Muscle of leg (tissue), 3 donors: ENCODE measurements at regions not wholly inside any gene's neighbourhood (a gene's known extent, or its start where the extent isn't known, plus 50 kb on each side); places are given as distances from the start of the nearest gene placed in this dataset.

Experiments
- DNase-seq: peaks from one replicate; pipeline ENCODE4 v3.0.0; 2013
- H3K27ac ChIP-seq: one replicate; pipeline ENCODE4 v1.5.1; 2013; ENCODE audit warnings: mild to moderate bottlenecking, low read length, control low read depth
- H3K27me3 ChIP-seq: one replicate; pipeline ENCODE4 v1.6.1; 2013; ENCODE audit warnings: low read length; ENCODE audit not compliant: control insufficient read depth, insufficient read depth
- H3K36me3 ChIP-seq: one replicate; pipeline ENCODE4 v1.6.1; 2013; ENCODE audit warnings: low read length; ENCODE audit not compliant: control insufficient read depth, insufficient read depth
- H3K4me1 ChIP-seq: one replicate; pipeline ENCODE4 v1.6.1; 2013; ENCODE audit warnings: low read length; ENCODE audit not compliant: control insufficient read depth, insufficient read depth
- H3K4me3 ChIP-seq: one replicate; pipeline ENCODE4 v1.5.1; 2013; ENCODE audit warnings: low read length, control low read depth
- H3K9me3 ChIP-seq: replicated peaks from 2 replicates; pipeline ENCODE4 v1.6.1; 2013; ENCODE audit warnings: low read depth, low read length; ENCODE audit not compliant: control insufficient read depth
- WGBS: methylation state at CpG from one replicate; pipeline ENCODE4 v1.1.5; 2013; ENCODE audit warnings: missing lambda C conversion rate; ENCODE audit not compliant: insufficient coverage; 5-methylcytosine and 5-hydroxymethylcytosine counted together

GRCh38 chr6:113343940-113344339 is 513.2 kb upstream of the MARCKS start:
- Histone ChIP-seq H3K9me3 (no peaks in the 10 kb centered on the region), H3K27ac (no peak overlapping the region)
- WGBS = no CpG with 5 or more reads among the region's 1 CpG

DNA sequence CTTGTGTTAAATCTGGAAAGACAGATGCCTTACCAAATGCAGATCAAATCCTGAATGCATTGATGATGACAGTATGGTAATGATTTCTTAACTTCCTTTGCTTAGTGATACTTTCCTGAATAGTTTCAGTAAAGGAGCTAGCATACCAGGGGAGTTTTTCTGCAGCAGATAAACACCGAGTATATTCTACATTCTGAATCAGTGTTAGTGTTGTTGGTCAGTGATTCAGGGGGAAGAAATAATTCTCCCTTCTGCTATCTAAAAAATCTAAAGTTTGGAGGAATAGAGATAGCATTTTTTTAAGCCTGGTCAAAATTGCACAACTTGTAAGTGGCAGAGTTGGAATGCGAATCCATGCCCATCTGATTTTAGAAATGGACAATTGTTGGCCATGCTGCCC is 512.2 kb upstream of the MARCKS start:
- no CpG with 5 or more reads among the region's 2 CpGs for WGBS

More at GRCh38 chr6:113343940-113344339, 513.2 kb upstream of the MARCKS start:
- no peak for DNase-seq
- Histone ChIP-seq H3K36me3 (no peaks in the 10 kb centered on the region), H3K4me1 (no peaks in the 10 kb centered on the region), H3K27me3 (no peaks in the 10 kb centered on the region), H3K4me3 (no peak overlapping the region)

DNA sequence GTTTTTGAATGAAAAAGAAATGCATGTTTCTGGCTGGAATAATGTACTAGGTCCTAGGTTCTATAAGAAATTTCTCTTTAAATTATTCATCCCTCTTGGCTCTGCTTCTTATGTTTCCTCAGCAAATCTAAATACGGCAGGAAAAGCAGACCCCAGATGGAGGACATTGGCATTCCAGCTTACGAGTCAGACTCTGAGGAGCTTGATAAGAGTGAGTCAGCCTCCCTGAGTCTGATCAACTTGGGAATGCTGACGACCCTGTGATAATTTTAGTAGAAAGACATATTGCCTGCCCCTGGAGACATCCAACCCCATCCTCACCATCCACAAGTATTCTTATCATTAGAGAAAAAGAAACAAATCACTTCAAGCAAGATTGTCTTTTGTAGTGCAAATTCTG is 509.7 kb upstream of the MARCKS start:
- Histone ChIP-seq H3K4me3 (no peak overlapping the region), H3K27me3 (no peaks in the 10 kb centered on the region), H3K36me3 (no peaks in the 10 kb centered on the region), H3K27ac (no peak overlapping the region), H3K4me1 (peaks cover 3% of the 10 kb centered on the region), H3K9me3 (no peaks in the 10 kb centered on the region)
- DNase-seq = peak; percentile 11
- no CpG with 5 or more reads among the region's 3 CpGs for WGBS

More for the DNA sequence above, 512.2 kb upstream of the MARCKS start:
- no peak for DNase-seq
- H3K27me3 ChIP-seq = no peaks in the 10 kb centered on the region
- H3K4me1 ChIP-seq = peaks cover under 1% of the 10 kb centered on the region
- H3K36me3 ChIP-seq = no peaks in the 10 kb centered on the region
- no peak overlapping the region for H3K4me3 ChIP-seq
- H3K27ac ChIP-seq = no peak overlapping the region
- H3K9me3 ChIP-seq = no peaks in the 10 kb centered on the region

DNA sequence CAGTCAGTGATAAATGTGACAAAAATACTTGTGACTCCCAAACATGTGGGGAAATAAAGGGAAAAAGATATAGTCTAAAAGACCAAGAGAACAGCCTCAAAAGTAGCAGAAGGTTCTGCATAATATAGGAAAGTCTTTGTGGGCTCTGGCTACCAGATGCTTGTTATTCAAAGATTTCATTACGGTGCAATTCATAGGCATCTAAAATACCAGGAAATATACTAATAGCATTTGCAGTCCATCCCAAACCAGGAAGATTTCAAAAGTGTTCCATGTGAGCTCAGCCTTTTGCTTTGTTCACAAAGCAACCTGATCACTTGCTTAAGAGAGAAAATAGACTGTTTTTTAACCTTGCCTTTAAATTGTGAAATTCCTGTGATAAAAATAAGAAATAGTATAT is 506.7 kb upstream of the MARCKS start:
- H3K4me3 ChIP-seq = no peak overlapping the region
- H3K4me1 ChIP-seq = peaks cover 3% of the 10 kb centered on the region
- H3K36me3 ChIP-seq = no peaks in the 10 kb centered on the region
- no peaks in the 10 kb centered on the region for H3K9me3 ChIP-seq
- DNase-seq = peak; percentile 70
- no CpG with 5 or more reads among the region's 1 CpG for WGBS
- H3K27ac ChIP-seq = peak overlapping the region; percentile 21
- no peaks in the 10 kb centered on the region for H3K27me3 ChIP-seq

DNA sequence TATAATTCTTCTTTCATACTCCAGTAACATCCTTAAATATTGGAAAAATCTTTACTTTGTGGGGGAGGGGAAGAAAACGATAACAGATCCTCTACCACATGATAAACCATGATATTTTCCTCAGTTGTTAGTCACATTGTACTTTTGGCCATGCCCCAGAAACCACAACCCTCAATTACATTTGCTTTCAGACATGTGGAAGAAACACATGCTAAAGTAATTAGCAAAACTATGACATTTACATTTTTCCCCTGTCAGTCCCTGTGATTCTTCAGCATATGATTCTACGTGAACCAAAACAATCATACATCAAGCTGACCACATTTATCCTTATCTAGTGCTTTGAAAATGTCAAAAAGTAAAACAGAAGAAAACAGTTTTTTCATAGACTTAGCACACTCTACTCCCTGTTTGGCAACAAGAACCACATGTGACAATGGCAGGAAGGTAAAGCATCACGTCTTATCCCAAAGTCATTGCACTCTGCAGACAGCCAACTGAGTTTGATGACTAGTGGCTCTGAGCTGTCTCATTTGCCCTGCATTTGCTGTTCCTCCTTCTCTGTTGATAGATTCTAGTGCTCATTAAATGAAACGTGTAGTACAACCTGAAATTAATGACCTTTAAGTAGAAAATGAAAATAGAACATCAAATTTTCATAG is 505.8 kb upstream of the MARCKS start:
- DNase-seq = peak; percentile 77
- Histone ChIP-seq H3K9me3 (no peaks in the 10 kb centered on the region), H3K27ac (peak overlapping the region; percentile 6), H3K27me3 (no peaks in the 10 kb centered on the region), H3K36me3 (no peaks in the 10 kb centered on the region), H3K4me1 (peaks cover 3% of the 10 kb centered on the region), H3K4me3 (no peak overlapping the region)
- WGBS = 75% methylated on average over 1 of the region's 4 CpGs

- Histone ChIP-seq H3K36me3 (no peaks in the 10 kb centered on the region), H3K27me3 (no peaks in the 10 kb centered on the region), H3K27ac (no peak overlapping the region), H3K4me3 (no peak overlapping the region), H3K4me1 (peaks cover 3% of the 10 kb centered on the region), H3K9me3 (no peaks in the 10 kb centered on the region)
- WGBS = 82% methylated on average over 2 of the region's 3 CpGs
- DNase-seq = no peak
Observed at GRCh38 chr6:113352029-113352801, 504.9 kb upstream of the MARCKS start.

DNA sequence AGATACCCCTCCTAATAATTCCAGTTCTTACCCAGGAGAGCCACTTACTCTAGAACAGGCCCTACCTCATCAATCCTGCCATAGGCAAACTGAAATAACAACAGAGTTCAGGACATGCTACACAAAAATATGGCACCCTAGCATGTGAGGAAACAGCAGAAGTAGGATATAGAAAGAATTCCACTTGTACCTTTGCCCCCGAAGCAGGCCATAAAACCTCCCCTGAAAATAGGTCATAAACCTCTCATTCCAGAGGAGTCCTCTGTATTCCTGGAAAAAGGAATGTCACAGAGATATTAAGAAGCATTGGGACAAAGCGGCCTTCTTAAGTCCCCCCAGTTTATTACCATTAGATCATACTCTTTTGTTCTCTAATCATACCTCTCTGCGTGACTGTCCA is 504.3 kb upstream of the MARCKS start:
- no peaks in the 10 kb centered on the region for H3K36me3 ChIP-seq
- WGBS = no CpG with 5 or more reads among the region's 3 CpGs
- H3K4me3 ChIP-seq = no peak overlapping the region
- no peak for DNase-seq
- H3K27me3 ChIP-seq = no peaks in the 10 kb centered on the region
- no peak overlapping the region for H3K27ac ChIP-seq
- no peaks in the 10 kb centered on the region for H3K9me3 ChIP-seq
- H3K4me1 ChIP-seq = peaks cover 3% of the 10 kb centered on the region

GRCh38 chr6:113353392-113353791 is 503.8 kb upstream of the MARCKS start:
- no peaks in the 10 kb centered on the region for H3K9me3 ChIP-seq
- no peaks in the 10 kb centered on the region for H3K36me3 ChIP-seq
- H3K27ac ChIP-seq = no peak overlapping the region
- no peak for DNase-seq
- peaks cover 3% of the 10 kb centered on the region for H3K4me1 ChIP-seq
- H3K4me3 ChIP-seq = no peak overlapping the region
- no peaks in the 10 kb centered on the region for H3K27me3 ChIP-seq
- no CpG with 5 or more reads among the region's 2 CpGs for WGBS

DNA sequence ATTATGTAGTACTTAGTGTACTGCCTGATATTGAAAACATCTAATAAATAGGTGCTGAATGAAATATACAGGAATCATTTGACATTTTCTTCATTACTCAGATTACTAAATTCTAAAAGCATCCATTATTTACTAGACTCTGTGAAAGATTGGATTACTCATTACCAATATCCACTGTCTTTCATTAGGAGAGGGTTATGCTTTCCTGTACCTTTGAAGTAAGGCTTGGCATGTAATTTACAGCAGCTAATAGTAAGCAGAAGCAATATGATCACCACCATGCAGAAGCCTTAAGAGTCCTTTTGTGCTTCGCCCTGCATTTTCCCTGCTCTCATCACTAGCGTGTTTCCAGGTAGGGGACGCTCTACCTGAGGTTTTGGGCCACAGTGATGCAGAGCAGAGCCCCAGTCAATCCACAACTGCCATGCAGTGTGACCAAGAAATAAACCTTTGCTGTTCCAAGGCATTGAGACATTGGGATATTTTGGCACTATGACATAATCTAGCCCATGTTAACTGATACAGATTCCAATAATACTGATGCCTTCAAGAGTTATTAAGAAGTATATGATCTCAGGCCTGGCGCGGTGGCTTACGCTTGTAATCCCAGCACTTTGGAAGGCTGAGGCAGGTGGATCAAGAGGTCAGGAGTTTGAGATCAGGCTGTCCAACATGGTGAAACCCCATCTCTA is 502.8 kb upstream of the MARCKS start:
- no peaks in the 10 kb centered on the region for H3K9me3 ChIP-seq
- no peaks in the 10 kb centered on the region for H3K27me3 ChIP-seq
- H3K27ac ChIP-seq = no peak overlapping the region
- no peak for DNase-seq
- H3K4me1 ChIP-seq = peaks cover 3% of the 10 kb centered on the region
- H3K36me3 ChIP-seq = no peaks in the 10 kb centered on the region
- no peak overlapping the region for H3K4me3 ChIP-seq
- WGBS = no CpG with 5 or more reads among the region's 6 CpGs

DNA sequence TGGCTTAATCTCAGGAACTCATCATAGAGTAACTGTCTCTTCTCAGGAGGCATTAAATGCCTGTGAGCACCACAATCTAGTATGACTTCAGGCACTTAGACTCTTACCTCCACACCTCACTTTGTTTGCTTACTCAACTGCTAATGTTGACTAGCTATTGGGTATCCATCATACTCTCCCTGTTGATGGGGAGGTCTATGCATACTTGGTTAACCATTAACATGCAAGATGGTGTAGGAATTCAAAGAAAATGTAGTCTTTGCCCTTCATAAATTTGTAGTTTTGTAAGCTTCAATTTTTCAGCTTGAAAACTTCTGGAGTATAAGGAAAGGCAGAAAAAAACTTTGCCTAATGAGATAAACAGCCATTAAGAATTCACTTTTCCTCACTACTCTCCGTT is 501.0 kb upstream of the MARCKS start:
- Histone ChIP-seq H3K4me3 (no peak overlapping the region), H3K27ac (no peak overlapping the region), H3K4me1 (peaks cover 2% of the 10 kb centered on the region), H3K27me3 (no peaks in the 10 kb centered on the region), H3K9me3 (no peaks in the 10 kb centered on the region), H3K36me3 (no peaks in the 10 kb centered on the region)
- 71% methylated on average over 1 of the region's 1 CpG for WGBS
- DNase-seq = no peak
